ENCODE measurements at regions not wholly inside any gene's neighbourhood (a gene's known extent, or its start where the extent isn't known, plus 50 kb on each side); places are given as distances from the start of the nearest gene placed in this dataset.

DNA sequence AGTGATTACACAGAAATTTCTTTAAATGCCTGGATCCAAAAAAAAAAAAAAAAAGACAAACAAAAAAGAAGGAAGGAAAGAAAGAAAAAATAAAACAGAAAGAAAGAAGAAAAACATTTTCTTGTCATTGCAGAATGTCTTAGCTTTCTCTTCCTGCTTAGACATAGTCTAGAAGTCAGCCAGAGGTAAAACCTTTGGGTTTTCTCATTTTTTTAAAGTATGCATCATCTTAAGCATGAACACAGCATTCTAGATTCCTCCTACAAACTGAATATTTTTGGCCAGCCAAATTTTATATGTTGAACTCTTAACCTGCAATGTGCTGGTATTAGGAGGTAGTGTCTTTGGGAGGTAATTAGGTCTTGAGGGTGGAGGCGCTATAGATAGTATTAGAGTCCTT, 243.9 kb downstream of the TRIB2 start:
- ATAC-seq (no peak), DNase-seq (ENCODE audit: low spot score) (no peak)
- TF ChIP-seq, protein P1, sequence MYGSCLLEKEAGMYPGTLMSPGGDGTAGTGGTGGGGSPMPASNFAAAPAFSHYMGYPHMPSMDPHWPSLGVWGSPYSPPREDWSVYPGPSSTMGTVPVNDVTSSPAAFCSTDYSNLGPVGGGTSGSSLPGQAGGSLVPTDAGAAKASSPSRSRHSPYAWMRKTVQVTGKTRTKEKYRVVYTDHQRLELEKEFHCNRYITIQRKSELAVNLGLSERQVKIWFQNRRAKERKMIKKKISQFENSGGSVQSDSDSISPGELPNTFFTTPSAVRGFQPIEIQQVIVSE (CRISPR knock-in tag; IDR thresholded peaks at IDR 0.05; ENCODE audit: borderline replicate concordance) = no peak
- ChIA-PET POLR2A (no interaction called here), CTCF (no interaction called here)
- H3K27me3 Mint-ChIP-seq (ENCODE audit: low read depth) = no peaks in the 10 kb centered on the region
- no peak overlapping the region for H3K27ac Mint-ChIP-seq
- H3K9me3 Mint-ChIP-seq = peaks cover 6% of the 10 kb centered on the region; the same call in 1 of the 2 replicates
- H3K4me3 Mint-ChIP-seq = no peak overlapping the region
- H3K36me3 Mint-ChIP-seq = no peaks in the 10 kb centered on the region
- peaks cover 9% of the 10 kb centered on the region; the same call in 1 of the 2 replicates for H3K4me1 Mint-ChIP-seq

DNA sequence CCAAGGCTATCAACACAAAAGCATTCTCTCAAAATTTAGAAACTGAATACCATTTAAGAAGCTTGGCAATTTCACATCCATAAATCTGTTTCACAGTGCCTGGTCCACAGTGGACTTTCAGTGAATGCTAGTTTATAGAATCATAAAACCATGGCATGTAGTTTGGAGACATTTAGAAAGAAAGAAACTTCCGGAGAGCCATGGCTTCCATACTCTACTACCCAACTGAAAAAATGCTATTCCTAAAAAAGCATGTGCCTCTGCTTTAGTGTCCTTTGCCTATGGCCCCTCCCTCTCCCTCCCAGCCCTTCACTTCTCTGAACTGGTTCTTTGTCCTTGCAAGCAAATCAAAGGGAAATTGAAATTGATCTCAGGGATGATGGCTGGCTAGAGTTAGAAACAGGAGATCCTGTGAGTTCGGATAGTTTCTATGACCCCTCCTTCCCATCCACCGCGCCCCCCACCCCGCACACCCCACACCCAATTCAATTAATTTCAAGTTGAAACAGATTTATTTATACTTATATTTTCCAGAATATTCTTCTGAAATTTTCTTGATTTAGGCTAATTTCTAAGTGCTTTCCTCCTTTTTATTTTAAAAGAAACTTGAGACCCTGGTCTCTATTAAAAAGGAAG, 248.3 kb downstream of the TRIB2 start:
- no peaks in the 10 kb centered on the region for H3K36me3 Mint-ChIP-seq
- ChIA-PET POLR2A (no interaction called here), CTCF (no interaction called here)
- no peak overlapping the region for H3K27ac Mint-ChIP-seq
- ATAC-seq (peak; percentile 51), DNase-seq (ENCODE audit: low spot score) (no peak)
- TF ChIP-seq NFATC4 (CRISPR knock-in tag; IDR thresholded peaks at IDR 0.05) (no peak), MXD4 (CRISPR knock-in tag; IDR thresholded peaks at IDR 0.05; ENCODE audit: borderline replicate concordance) (no peak), TEAD4 (CRISPR knock-in tag; IDR thresholded peaks at IDR 0.05) (no peak), MYBL2 (CRISPR knock-in tag; IDR thresholded peaks at IDR 0.05) (no peak), JAZF1 (CRISPR knock-in tag; IDR thresholded peaks at IDR 0.05) (no peak), ZNF232 (CRISPR knock-in tag; IDR thresholded peaks at IDR 0.05) (no peak), ETV6 (CRISPR knock-in tag; IDR thresholded peaks at IDR 0.05) (no peak)
- TF ChIP-seq, protein P2, sequence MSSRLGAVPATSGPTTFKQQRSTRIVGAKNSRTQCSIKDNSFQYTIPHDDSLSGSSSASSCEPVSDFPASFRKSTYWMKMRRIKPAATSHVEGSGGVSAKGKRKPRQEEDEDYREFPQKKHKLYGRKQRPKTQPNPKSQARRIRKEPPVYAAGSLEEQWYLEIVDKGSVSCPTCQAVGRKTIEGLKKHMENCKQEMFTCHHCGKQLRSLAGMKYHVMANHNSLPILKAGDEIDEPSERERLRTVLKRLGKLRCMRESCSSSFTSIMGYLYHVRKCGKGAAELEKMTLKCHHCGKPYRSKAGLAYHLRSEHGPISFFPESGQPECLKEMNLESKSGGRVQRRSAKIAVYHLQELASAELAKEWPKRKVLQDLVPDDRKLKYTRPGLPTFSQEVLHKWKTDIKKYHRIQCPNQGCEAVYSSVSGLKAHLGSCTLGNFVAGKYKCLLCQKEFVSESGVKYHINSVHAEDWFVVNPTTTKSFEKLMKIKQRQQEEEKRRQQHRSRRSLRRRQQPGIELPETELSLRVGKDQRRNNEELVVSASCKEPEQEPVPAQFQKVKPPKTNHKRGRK (CRISPR knock-in tag; IDR thresholded peaks at IDR 0.05; ENCODE audit: borderline replicate concordance) = no peak
- TF ChIP-seq, protein P3, sequence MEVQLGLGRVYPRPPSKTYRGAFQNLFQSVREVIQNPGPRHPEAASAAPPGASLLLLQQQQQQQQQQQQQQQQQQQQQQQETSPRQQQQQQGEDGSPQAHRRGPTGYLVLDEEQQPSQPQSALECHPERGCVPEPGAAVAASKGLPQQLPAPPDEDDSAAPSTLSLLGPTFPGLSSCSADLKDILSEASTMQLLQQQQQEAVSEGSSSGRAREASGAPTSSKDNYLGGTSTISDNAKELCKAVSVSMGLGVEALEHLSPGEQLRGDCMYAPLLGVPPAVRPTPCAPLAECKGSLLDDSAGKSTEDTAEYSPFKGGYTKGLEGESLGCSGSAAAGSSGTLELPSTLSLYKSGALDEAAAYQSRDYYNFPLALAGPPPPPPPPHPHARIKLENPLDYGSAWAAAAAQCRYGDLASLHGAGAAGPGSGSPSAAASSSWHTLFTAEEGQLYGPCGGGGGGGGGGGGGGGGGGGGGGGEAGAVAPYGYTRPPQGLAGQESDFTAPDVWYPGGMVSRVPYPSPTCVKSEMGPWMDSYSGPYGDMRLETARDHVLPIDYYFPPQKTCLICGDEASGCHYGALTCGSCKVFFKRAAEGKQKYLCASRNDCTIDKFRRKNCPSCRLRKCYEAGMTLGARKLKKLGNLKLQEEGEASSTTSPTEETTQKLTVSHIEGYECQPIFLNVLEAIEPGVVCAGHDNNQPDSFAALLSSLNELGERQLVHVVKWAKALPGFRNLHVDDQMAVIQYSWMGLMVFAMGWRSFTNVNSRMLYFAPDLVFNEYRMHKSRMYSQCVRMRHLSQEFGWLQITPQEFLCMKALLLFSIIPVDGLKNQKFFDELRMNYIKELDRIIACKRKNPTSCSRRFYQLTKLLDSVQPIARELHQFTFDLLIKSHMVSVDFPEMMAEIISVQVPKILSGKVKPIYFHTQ (CRISPR knock-in tag; IDR thresholded peaks at IDR 0.05) = no peak
- TF ChIP-seq, protein P4, sequence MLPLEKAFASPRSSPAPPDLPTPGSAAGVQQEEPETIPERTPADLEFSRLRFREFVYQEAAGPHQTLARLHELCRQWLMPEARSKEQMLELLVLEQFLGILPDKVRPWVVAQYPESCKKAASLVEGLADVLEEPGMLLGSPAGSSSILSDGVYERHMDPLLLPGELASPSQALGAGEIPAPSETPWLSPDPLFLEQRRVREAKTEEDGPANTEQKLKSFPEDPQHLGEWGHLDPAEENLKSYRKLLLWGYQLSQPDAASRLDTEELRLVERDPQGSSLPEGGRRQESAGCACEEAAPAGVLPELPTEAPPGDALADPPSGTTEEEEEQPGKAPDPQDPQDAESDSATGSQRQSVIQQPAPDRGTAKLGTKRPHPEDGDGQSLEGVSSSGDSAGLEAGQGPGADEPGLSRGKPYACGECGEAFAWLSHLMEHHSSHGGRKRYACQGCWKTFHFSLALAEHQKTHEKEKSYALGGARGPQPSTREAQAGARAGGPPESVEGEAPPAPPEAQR (CRISPR knock-in tag; IDR thresholded peaks at IDR 0.05) = no peak
- TF ChIP-seq, protein P5, sequence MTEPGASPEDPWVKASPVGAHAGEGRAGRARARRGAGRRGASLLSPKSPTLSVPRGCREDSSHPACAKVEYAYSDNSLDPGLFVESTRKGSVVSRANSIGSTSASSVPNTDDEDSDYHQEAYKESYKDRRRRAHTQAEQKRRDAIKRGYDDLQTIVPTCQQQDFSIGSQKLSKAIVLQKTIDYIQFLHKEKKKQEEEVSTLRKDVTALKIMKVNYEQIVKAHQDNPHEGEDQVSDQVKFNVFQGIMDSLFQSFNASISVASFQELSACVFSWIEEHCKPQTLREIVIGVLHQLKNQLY (CRISPR knock-in tag; IDR thresholded peaks at IDR 0.05) = no peak
- TF ChIP-seq, protein P6, sequence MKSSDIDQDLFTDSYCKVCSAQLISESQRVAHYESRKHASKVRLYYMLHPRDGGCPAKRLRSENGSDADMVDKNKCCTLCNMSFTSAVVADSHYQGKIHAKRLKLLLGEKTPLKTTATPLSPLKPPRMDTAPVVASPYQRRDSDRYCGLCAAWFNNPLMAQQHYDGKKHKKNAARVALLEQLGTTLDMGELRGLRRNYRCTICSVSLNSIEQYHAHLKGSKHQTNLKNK (CRISPR knock-in tag; IDR thresholded peaks at IDR 0.05) = no peak
- TF ChIP-seq, protein P1 (CRISPR knock-in tag; IDR thresholded peaks at IDR 0.05; ENCODE audit: borderline replicate concordance) = no peak
- TF ChIP-seq, protein P7, sequence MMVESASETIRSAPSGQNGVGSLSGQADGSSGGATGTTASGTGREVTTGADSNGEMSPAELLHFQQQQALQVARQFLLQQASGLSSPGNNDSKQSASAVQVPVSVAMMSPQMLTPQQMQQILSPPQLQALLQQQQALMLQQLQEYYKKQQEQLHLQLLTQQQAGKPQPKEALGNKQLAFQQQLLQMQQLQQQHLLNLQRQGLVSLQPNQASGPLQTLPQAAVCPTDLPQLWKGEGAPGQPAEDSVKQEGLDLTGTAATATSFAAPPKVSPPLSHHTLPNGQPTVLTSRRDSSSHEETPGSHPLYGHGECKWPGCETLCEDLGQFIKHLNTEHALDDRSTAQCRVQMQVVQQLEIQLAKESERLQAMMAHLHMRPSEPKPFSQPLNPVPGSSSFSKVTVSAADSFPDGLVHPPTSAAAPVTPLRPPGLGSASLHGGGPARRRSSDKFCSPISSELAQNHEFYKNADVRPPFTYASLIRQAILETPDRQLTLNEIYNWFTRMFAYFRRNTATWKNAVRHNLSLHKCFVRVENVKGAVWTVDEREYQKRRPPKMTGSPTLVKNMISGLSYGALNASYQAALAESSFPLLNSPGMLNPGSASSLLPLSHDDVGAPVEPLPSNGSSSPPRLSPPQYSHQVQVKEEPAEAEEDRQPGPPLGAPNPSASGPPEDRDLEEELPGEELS (CRISPR knock-in tag; IDR thresholded peaks at IDR 0.05) = no peak
- TF ChIP-seq, protein P8, sequence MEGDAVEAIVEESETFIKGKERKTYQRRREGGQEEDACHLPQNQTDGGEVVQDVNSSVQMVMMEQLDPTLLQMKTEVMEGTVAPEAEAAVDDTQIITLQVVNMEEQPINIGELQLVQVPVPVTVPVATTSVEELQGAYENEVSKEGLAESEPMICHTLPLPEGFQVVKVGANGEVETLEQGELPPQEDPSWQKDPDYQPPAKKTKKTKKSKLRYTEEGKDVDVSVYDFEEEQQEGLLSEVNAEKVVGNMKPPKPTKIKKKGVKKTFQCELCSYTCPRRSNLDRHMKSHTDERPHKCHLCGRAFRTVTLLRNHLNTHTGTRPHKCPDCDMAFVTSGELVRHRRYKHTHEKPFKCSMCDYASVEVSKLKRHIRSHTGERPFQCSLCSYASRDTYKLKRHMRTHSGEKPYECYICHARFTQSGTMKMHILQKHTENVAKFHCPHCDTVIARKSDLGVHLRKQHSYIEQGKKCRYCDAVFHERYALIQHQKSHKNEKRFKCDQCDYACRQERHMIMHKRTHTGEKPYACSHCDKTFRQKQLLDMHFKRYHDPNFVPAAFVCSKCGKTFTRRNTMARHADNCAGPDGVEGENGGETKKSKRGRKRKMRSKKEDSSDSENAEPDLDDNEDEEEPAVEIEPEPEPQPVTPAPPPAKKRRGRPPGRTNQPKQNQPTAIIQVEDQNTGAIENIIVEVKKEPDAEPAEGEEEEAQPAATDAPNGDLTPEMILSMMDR (IDR thresholded peaks at IDR 0.05) = no peak
- TF ChIP-seq, protein P9, sequence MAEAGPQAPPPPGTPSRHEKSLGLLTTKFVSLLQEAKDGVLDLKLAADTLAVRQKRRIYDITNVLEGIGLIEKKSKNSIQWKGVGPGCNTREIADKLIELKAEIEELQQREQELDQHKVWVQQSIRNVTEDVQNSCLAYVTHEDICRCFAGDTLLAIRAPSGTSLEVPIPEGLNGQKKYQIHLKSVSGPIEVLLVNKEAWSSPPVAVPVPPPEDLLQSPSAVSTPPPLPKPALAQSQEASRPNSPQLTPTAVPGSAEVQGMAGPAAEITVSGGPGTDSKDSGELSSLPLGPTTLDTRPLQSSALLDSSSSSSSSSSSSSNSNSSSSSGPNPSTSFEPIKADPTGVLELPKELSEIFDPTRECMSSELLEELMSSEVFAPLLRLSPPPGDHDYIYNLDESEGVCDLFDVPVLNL (CRISPR knock-in tag; IDR thresholded peaks at IDR 0.05; ENCODE audit: borderline replicate concordance, low read depth) = no peak
- TF ChIP-seq, protein P10, sequence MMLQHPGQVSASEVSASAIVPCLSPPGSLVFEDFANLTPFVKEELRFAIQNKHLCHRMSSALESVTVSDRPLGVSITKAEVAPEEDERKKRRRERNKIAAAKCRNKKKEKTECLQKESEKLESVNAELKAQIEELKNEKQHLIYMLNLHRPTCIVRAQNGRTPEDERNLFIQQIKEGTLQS (CRISPR knock-in tag; conservative IDR thresholded peaks at IDR 0.05) = no peak
- TF ChIP-seq, protein P11, sequence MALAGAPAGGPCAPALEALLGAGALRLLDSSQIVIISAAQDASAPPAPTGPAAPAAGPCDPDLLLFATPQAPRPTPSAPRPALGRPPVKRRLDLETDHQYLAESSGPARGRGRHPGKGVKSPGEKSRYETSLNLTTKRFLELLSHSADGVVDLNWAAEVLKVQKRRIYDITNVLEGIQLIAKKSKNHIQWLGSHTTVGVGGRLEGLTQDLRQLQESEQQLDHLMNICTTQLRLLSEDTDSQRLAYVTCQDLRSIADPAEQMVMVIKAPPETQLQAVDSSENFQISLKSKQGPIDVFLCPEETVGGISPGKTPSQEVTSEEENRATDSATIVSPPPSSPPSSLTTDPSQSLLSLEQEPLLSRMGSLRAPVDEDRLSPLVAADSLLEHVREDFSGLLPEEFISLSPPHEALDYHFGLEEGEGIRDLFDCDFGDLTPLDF (CRISPR knock-in tag; IDR thresholded peaks at IDR 0.05) = no peak
- H3K4me1 Mint-ChIP-seq = peaks cover 9% of the 10 kb centered on the region; the same call in 1 of the 2 replicates
- no peaks in the 10 kb centered on the region for H3K27me3 Mint-ChIP-seq (ENCODE audit: low read depth)
- peaks cover 1% of the 10 kb centered on the region; the same call in 1 of the 2 replicates for H3K9me3 Mint-ChIP-seq
- H3K4me3 Mint-ChIP-seq = no peak overlapping the region

Measured in WTC11 (cell line).